Esophagus squamous epithelium (tissue), 5 donors: ENCODE measurements at regions not wholly inside any gene's neighbourhood (a gene's known extent, or its start where the extent isn't known, plus 50 kb on each side); places are given as distances from the start of the nearest gene placed in this dataset.

ENCODE experiments used
- DNase-seq: peaks from one replicate; lab custom pipeline; 2025; lab: John Stamatoyannopoulos, UW
- H3K27ac ChIP-seq, 4 donors: fragments of 200-600 bp; sonication (generic); one replicate each; pipeline ENCODE4 v1.5.1; 2016 to 2019; ENCODE audit warnings: mild to moderate bottlenecking in 1 of 4
- H3K27me3 ChIP-seq, 4 donors: fragments of 200-600 bp; sonication (generic); 1 replicate in 3 of 4; 2 replicates in 1 of 4; pipeline versions ENCODE4 v1.5.1 to v1.6.0; 2017 to 2021; ENCODE audit warnings: antibody characterized with exemption in 1 of 4
- H3K36me3 ChIP-seq, 3 donors: fragments of 200-600 bp; sonication (generic); one replicate each; pipeline ENCODE4 v1.5.1; 2016 to 2019
- H3K4me1 ChIP-seq, 3 donors: fragments of 200-600 bp; sonication (generic); one replicate each; pipeline ENCODE4 v1.5.1; 2017 to 2019
- H3K4me3 ChIP-seq, 4 donors: fragments of 200-600 bp; sonication (generic); 1 replicate in 3 of 4; 2 replicates in 1 of 4; pipeline ENCODE4 v1.5.1; 2016 to 2019; ENCODE audit warnings: mild to moderate bottlenecking in 2 of 4, moderate library complexity in 1 of 4
- H3K9me3 ChIP-seq, 3 donors: fragments of 200-600 bp; sonication (generic); one replicate each; pipeline ENCODE4 v1.5.1; 2016 to 2019
- POLR2A ChIP-seq, 4 donors: fragments of 450-650 bp; IDR thresholded peaks; one replicate each; pipeline ENCODE4 v1.6.1; 2017; ENCODE audit warnings: antibody characterized with exemption in 4 of 4, mild to moderate bottlenecking in 4 of 4, moderate library complexity in 3 of 4
- WGBS, 2 donors: methylation state at CpG; one replicate each; pipeline ENCODE4 v1.1.5; 2018; 5-methylcytosine and 5-hydroxymethylcytosine counted together
- intact Hi-C: fragments of 100-400 bp; cut with DNase I; formaldehyde crosslinking; loops from one replicate; pipeline ENCODE4 v1.15.0; 2022
- TF ChIP-seq, protein P1 (sequence below), 6 experiments: fragments of 450-650 bp in 4 of 6; fragments of 200-600 bp in 2 of 6; sonication (generic) in 2 of 6; IDR thresholded peaks; one replicate each; pipeline ENCODE4 v1.5.1; 2016 to 2019; ENCODE audit warnings: antibody characterized with exemption in 6 of 6, mild to moderate bottlenecking in 4 of 6, moderate library complexity in 4 of 6
- donor health status: DM: yes; HTN: yes; CAD: no.

GRCh38 chr5:30331534-30331933 is 862.0 kb upstream of the CDH6 start:
- H3K4me3 ChIP-seq: no peak overlapping the region
- 89 to 97% methylated on average over 2 of the region's 2 CpGs for WGBS, 2 donors
- no peaks in the 10 kb centered on the region for H3K36me3 ChIP-seq
- no peak for DNase-seq
- TF ChIP-seq, protein P1, sequence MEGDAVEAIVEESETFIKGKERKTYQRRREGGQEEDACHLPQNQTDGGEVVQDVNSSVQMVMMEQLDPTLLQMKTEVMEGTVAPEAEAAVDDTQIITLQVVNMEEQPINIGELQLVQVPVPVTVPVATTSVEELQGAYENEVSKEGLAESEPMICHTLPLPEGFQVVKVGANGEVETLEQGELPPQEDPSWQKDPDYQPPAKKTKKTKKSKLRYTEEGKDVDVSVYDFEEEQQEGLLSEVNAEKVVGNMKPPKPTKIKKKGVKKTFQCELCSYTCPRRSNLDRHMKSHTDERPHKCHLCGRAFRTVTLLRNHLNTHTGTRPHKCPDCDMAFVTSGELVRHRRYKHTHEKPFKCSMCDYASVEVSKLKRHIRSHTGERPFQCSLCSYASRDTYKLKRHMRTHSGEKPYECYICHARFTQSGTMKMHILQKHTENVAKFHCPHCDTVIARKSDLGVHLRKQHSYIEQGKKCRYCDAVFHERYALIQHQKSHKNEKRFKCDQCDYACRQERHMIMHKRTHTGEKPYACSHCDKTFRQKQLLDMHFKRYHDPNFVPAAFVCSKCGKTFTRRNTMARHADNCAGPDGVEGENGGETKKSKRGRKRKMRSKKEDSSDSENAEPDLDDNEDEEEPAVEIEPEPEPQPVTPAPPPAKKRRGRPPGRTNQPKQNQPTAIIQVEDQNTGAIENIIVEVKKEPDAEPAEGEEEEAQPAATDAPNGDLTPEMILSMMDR (IDR thresholded peaks at IDR 0.05): no peak
- no peak for TF ChIP-seq POLR2A (IDR thresholded peaks at IDR 0.05)
- no peak overlapping the region for H3K27ac ChIP-seq
- H3K27me3 ChIP-seq: no peaks in the 10 kb centered on the region
- intact Hi-C loops: no loop called here
- H3K9me3 ChIP-seq: no peaks in the 10 kb centered on the region
- H3K4me1 ChIP-seq: no peaks in the 10 kb centered on the region

- 77 to 95% methylated on average over 1 of the region's 1 CpG for WGBS, 2 donors
- Histone ChIP-seq H3K36me3 (no peaks in the 10 kb centered on the region), H3K4me1 (no peaks in the 10 kb centered on the region), H3K27me3 (no peaks in the 10 kb centered on the region), H3K27ac (no peak overlapping the region), H3K4me3 (no peak overlapping the region), H3K9me3 (no peaks in the 10 kb centered on the region)
- TF ChIP-seq, protein P1 (IDR thresholded peaks at IDR 0.05): no peak
- no peak for TF ChIP-seq POLR2A (IDR thresholded peaks at IDR 0.05)
- DNase-seq: no peak
- intact Hi-C loops: no loop called here
These were observed 867.7 kb upstream of the CDH6 start for GRCh38 chr5:30325795-30326194.

GRCh38 chr5:30324083-30324482 is 869.4 kb upstream of the CDH6 start:
- TF ChIP-seq, protein P1 (IDR thresholded peaks at IDR 0.05): no peak
- TF ChIP-seq POLR2A (IDR thresholded peaks at IDR 0.05): no peak
- Histone ChIP-seq H3K27ac (no peak overlapping the region), H3K36me3 (no peaks in the 10 kb centered on the region), H3K4me3 (no peak overlapping the region), H3K9me3 (no peaks in the 10 kb centered on the region), H3K27me3 (no peaks in the 10 kb centered on the region), H3K4me1 (no peaks in the 10 kb centered on the region)
- intact Hi-C loops: no loop called here
- no peak for DNase-seq
- 8 to 22% methylated on average over 1 to 2 of the region's 4 CpGs for WGBS, 2 donors

DNA sequence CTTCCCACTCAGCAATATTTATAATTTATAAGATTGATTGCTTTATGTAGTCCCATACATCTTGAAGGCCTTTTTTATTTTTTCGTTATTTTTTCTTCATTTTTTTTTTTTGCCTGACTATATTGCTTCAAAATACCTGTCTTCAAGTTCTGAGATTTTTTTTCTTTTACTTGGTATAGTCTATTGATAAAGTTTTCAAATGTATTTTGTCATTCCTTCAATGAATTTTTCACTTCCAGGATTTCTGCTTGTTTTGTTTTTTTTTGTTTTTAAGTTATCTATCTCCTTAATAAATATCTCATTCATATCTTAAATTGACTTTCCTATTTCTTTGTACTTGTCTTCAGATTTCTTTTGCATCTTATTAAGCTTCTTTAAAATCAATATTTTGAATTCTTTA is 905.6 kb upstream of the CDH6 start:
- no peaks in the 10 kb centered on the region for H3K36me3 ChIP-seq
- TF ChIP-seq, protein P1 (IDR thresholded peaks at IDR 0.05): no peak
- no peak for TF ChIP-seq POLR2A (IDR thresholded peaks at IDR 0.05)
- H3K9me3 ChIP-seq: peaks cover 0 to 20% (median 5%) of the 10 kb centered on the region in 3 donors
- no peaks in the 10 kb centered on the region for H3K27me3 ChIP-seq
- no peaks in the 10 kb centered on the region for H3K4me1 ChIP-seq
- no peak for DNase-seq
- WGBS, 2 donors: 71 to 85% methylated on average over 1 of the region's 1 CpG
- intact Hi-C loops: no loop called here
- no peak overlapping the region for H3K4me3 ChIP-seq
- H3K27ac ChIP-seq: no peak overlapping the region

DNA sequence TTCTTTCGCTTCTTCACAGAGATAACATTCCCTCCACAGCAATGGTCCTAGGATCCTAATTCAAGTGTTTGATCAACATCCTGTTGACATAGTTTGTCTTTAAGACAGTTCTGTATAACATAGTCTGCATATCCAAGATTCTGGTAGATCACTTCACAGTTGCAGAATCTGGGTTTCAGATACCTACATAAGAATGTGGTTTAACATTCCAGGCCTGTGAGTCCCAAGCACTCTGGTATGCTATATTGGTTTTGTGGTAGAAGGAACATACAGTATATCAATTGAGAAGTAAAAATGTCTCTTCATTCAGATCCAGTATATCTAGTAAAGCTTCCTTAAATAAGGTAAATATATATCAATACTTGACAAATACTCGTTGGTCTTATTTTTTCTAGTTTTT is 914.2 kb upstream of the CDH6 start:
- Histone ChIP-seq H3K27me3 (no peaks in the 10 kb centered on the region), H3K4me1 (no peaks in the 10 kb centered on the region), H3K4me3 (no peak overlapping the region), H3K36me3 (no peaks in the 10 kb centered on the region), H3K9me3 (no peaks in the 10 kb centered on the region), H3K27ac (no peak overlapping the region)
- TF ChIP-seq POLR2A (IDR thresholded peaks at IDR 0.05): no peak
- TF ChIP-seq, protein P1 (IDR thresholded peaks at IDR 0.05): no peak
- intact Hi-C loops: no loop called here
- WGBS, 2 donors: 71 to 73% methylated on average over 2 of the region's 2 CpGs
- no peak for DNase-seq
